Ectodermal cell (in vitro differentiated cells): ENCODE measurements at regions not wholly inside any gene's neighbourhood (a gene's known extent, or its start where the extent isn't known, plus 50 kb on each side); places are given as distances from the start of the nearest gene placed in this dataset.

Experiments
- H3K27ac ChIP-seq: 2 replicates; pipeline ENCODE4 v1.7.0; 2013; ENCODE audit warnings: mild to moderate bottlenecking, low read depth, low read length; ENCODE audit not compliant: insufficient read depth, poor library complexity, severe bottlenecking
- H3K27me3 ChIP-seq: 2 replicates; pipeline ENCODE4 v1.7.0; 2013; ENCODE audit warnings: mild to moderate bottlenecking, low read length; ENCODE audit not compliant: insufficient read depth, control insufficient read depth, poor library complexity, severe bottlenecking
- H3K36me3 ChIP-seq: one replicate; pipeline ENCODE4 v1.7.0; 2013; ENCODE audit warnings: low read length; ENCODE audit not compliant: control insufficient read depth, insufficient read depth
- H3K4me1 ChIP-seq: one replicate; pipeline ENCODE4 v1.7.0; 2013; ENCODE audit warnings: low read length; ENCODE audit not compliant: control insufficient read depth, insufficient read depth
- H3K4me3 ChIP-seq: 2 replicates; pipeline ENCODE4 v1.7.0; 2013; ENCODE audit warnings: low read depth, low read length, control low read depth; ENCODE audit not compliant: insufficient read depth
- H3K9me3 ChIP-seq: 2 replicates; pipeline ENCODE4 v1.7.0; 2013; ENCODE audit warnings: mild to moderate bottlenecking, low read length, moderate library complexity; ENCODE audit not compliant: control insufficient read depth
- WGBS, 2 experiments: methylation state at CpG; one replicate each; pipeline ENCODE4 v1.1.7; 2013; ENCODE audit warnings: missing lambda C conversion rate in 2 of 2; 5-methylcytosine and 5-hydroxymethylcytosine counted together

DNA sequence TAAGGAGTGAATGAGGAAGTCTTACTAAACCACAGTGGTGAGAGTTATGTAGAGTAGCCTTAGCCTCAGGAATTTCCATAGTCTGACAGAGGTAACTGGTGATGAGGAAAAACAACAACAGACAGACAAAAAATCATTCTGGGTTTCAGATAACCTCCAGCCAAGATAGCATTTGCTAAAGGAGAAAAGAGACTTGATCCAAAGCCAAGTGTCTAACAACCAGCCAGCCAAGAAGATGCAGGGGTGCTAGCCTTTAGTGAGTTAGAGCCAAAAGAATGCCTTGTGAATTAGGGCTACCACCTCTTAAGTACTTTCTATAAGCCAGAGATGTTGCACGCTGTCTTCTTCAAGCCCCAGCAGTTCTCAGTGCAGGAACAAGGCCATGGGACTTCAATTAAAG lies 478.0 kb upstream of the CPEB2 start:
- Histone ChIP-seq H3K4me3 (no peak overlapping the region), H3K27ac (no peak overlapping the region), H3K9me3 (no peaks in the 10 kb centered on the region), H3K27me3 (no peaks in the 10 kb centered on the region), H3K4me1 (peaks cover 3% of the 10 kb centered on the region), H3K36me3 (no peaks in the 10 kb centered on the region)
- WGBS, 2 experiments: 90 to 98% methylated on average over 1 of the region's 1 CpG

DNA sequence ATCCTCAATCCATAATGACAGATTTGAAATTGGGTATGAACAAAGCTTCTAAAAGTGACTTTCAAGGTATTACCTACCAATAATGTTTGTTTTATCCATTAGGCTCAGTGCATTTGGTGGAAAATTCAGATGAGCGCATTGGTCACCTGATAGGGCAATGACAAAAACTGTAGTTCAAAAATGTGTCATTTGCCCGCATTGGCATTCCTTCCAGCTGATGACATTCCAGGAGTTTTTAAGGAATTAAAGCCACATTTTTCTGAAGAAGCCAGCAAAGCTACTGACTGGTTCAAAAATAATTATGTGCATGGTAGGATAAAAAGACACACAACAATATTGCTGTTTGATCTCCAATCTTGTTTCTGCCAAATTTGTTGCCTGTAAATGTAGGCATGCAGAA lies 473.4 kb upstream of the CPEB2 start:
- Histone ChIP-seq H3K4me1 (peaks cover 5% of the 10 kb centered on the region), H3K36me3 (no peaks in the 10 kb centered on the region), H3K4me3 (no peak overlapping the region), H3K27ac (no peak overlapping the region), H3K9me3 (no peaks in the 10 kb centered on the region), H3K27me3 (no peaks in the 10 kb centered on the region)
- 88 to 89% methylated on average over 2 of the region's 2 CpGs for WGBS, 2 experiments

DNA sequence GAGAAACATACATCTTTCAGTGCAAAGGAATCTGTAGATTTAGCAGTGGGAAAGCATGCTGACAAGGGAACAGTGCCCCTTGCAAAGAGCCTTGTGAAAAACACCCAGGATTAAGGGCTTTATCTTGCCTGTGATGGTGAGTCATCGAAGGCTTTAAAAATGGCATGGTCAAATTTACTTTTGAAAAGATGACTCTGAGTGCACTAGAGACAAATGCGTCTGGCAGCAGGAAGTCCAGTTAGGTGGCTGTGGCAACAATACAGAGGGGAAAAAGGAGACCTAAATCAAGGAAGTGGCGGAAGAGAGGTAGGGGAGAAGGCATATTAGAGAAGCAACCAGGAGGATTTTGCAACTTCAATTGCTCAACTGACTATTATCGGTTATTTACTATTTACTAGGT lies 472.6 kb upstream of the CPEB2 start:
- WGBS, 2 experiments: 41% methylated on average over 4 of the region's 4 CpGs
- Histone ChIP-seq H3K4me1 (peaks cover 5% of the 10 kb centered on the region), H3K27me3 (no peaks in the 10 kb centered on the region), H3K9me3 (no peaks in the 10 kb centered on the region), H3K36me3 (no peaks in the 10 kb centered on the region), H3K27ac (no peak overlapping the region), H3K4me3 (no peak overlapping the region)

DNA sequence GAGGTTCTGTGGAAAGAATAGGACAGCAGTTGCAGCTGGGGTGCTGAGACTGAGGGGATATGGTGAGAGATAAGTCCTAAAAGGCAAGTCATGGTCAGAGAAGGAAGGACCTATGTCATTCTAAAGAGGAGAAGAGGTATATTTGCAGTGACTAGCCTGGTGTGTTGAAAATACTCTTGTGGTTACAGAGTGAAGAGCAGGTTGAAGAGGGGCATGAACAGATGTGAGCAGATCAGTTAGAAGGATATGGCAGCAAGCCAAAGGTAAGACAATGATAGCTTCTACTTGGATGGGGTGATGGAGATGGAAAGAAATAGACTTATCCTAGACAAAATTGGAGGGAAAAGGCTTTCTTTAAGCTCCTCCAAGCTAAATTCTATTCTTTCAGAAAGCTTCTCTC lies 469.8 kb upstream of the CPEB2 start:
- Histone ChIP-seq H3K4me3 (no peak overlapping the region), H3K27me3 (no peaks in the 10 kb centered on the region), H3K4me1 (peaks cover 5% of the 10 kb centered on the region), H3K27ac (no peak overlapping the region), H3K9me3 (no peaks in the 10 kb centered on the region), H3K36me3 (no peaks in the 10 kb centered on the region)

DNA sequence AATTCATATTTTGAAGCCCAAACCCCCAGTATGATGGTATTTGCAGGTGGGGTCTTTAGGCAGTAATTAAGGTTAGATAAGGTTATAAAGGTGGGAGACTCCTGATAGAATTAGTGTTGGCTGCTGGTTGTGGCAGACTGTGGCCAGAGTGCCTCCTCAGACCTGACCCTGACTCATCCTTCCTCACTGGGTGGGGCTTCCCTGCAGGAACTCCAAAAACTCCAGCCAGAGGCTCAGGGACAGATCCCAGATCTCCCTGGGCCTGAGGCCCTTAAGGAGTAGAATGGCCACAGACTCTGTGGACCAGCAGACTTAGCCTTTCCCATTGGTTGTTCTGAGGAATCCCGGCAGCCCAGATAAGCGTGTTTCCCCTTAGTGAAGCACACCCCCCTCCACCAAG lies 463.0 kb upstream of the CPEB2 start:
- H3K4me1 ChIP-seq: no peaks in the 10 kb centered on the region
- no peaks in the 10 kb centered on the region for H3K36me3 ChIP-seq
- no peak overlapping the region for H3K27ac ChIP-seq
- no peaks in the 10 kb centered on the region for H3K9me3 ChIP-seq
- no peaks in the 10 kb centered on the region for H3K27me3 ChIP-seq
- H3K4me3 ChIP-seq: no peak overlapping the region
- 63 to 75% methylated on average over 2 of the region's 2 CpGs for WGBS, 2 experiments

DNA sequence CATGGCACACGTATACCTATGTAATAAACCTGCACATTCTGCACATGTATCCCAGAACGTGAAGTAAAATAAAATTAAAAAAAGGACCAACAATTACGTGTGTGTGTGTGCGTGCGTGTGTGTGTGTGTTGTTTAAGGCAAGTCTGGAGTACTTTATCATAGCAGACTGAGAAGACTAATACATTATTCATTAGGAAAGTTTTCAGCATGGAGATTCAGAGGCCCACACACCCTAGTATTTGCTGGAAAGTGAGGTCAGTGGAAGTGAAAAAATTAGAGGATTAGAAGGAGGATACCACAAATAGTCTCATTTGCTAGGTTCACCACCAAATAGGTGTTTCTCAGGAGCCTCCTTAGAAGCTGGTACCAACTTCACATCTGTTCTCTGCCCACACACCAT lies 457.1 kb upstream of the CPEB2 start:
- no peak overlapping the region for H3K4me3 ChIP-seq
- H3K4me1 ChIP-seq: no peaks in the 10 kb centered on the region
- H3K36me3 ChIP-seq: no peaks in the 10 kb centered on the region
- no peaks in the 10 kb centered on the region for H3K27me3 ChIP-seq
- no peaks in the 10 kb centered on the region for H3K9me3 ChIP-seq
- WGBS, 2 experiments: 94 to 97% methylated on average over 4 to 5 of the region's 5 CpGs
- no peak overlapping the region for H3K27ac ChIP-seq

DNA sequence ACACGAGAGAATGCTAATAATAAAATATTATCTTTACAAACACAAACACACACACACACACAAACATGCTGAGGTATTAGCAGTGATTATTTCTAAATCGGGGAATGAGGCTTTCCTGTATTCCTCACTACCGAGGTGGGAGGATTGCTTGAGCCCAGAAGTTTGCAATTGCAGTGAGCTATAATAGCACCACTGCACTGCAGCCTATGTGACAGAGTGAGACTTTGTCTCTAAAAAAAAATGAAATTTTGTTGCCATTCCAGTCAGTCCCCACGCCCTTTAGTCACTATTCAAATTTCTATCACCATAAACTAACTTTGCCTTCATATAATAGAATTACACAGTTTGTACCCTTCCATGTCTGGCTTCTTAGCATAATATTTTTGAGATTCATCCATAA lies 456.5 kb upstream of the CPEB2 start:
- H3K4me1 ChIP-seq: no peaks in the 10 kb centered on the region
- no peaks in the 10 kb centered on the region for H3K27me3 ChIP-seq
- H3K9me3 ChIP-seq: no peaks in the 10 kb centered on the region
- H3K36me3 ChIP-seq: no peaks in the 10 kb centered on the region
- H3K27ac ChIP-seq: no peak overlapping the region
- no peak overlapping the region for H3K4me3 ChIP-seq
- 87 to 94% methylated on average over 3 of the region's 4 CpGs for WGBS, 2 experiments

DNA sequence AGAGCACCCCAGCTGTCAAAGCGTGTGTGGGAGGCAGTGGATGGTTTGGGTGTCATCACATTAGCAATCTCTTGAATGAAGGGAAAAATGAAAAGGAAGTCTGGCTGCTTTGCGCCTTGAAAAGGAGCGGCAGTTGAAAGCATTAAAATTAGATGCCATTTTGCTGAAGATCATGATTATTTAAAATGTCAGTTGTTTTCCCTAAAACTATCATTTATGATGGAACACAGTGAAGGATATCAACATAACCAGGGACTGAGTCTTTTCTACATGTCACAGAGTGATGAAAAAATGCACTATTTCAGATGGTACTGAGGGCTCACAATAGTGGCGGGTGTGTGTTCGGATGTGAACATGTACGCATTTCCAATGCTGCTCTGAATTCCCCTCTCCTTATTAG lies 450.2 kb upstream of the CPEB2 start:
- Histone ChIP-seq H3K27me3 (no peaks in the 10 kb centered on the region), H3K4me3 (no peak overlapping the region)
- WGBS, 2 experiments: 93 to 95% methylated on average over 6 of the region's 6 CpGs

DNA sequence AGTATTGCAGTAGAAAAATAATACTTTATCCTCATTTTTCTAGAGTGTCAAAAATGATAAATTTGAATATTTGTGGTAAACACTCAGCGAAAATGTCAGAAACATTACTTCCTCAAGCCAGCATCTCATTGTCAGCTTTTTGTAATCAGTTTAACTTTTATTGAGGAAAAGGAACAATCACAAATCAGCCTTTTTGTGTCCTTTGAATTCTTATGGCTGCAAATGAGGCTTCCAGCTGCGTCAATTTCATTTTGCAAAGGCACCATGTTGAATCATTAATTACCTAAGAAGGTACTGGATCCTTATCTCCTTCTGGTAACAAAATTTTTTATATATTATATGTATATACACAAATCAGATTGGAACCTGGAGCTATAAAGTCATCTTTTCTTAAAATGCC lies 442.6 kb upstream of the CPEB2 start:
- Histone ChIP-seq H3K27ac (no peak overlapping the region), H3K36me3 (no peaks in the 10 kb centered on the region), H3K9me3 (no peaks in the 10 kb centered on the region), H3K27me3 (no peaks in the 10 kb centered on the region), H3K4me1 (no peaks in the 10 kb centered on the region), H3K4me3 (no peak overlapping the region)
- 94 to 97% methylated on average over 2 of the region's 2 CpGs for WGBS, 2 experiments

More for the DNA sequence above, 450.2 kb upstream of the CPEB2 start:
- Histone ChIP-seq H3K4me1 (no peaks in the 10 kb centered on the region), H3K27ac (no peak overlapping the region), H3K36me3 (no peaks in the 10 kb centered on the region), H3K9me3 (no peaks in the 10 kb centered on the region)

DNA sequence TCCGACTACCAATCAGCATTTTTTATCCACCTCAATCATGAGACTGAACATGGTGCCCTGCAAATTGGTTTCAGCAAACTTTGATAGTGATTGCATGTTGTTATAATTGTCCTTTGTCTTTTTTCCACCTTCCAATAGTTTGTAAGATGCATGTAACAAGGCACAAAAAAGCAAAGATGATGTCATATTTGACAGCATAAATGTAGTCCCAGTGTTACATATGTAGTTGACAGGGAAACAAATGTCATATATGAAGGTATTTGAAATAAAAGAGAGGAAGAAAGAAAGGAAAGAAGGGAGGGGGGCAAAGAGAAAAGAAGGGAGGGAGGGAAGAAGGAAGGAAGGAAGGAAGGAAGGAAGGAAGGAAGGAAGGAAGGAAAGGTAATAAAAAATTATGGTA lies 441.7 kb upstream of the CPEB2 start:
- WGBS, 2 experiments: 92 to 93% methylated on average over 1 of the region's 1 CpG
- Histone ChIP-seq H3K9me3 (no peaks in the 10 kb centered on the region), H3K36me3 (no peaks in the 10 kb centered on the region)

DNA sequence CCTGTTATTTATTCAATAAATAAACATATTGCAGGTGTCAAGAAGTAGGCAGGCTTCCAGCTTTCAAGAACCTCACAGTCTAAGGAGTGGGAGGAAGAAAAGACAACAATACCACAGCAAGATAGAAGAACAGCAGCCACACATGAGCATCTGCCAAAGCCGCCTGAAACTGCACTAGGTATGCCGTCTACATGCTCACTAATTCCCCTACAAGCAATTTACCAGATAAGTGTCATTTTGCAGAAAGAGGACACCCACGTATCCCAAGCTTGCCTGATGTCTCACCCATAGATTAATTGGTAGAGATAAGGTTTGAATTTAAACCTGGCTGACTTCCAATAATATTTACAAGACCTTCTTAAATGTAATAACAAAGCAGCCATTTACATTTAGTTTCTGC lies 439.4 kb upstream of the CPEB2 start:
- H3K4me3 ChIP-seq: no peak overlapping the region
- 95 to 97% methylated on average over 2 of the region's 3 CpGs for WGBS, 2 experiments

More for the DNA sequence above, 441.7 kb upstream of the CPEB2 start:
- Histone ChIP-seq H3K4me3 (no peak overlapping the region), H3K27ac (no peak overlapping the region), H3K4me1 (no peaks in the 10 kb centered on the region), H3K27me3 (no peaks in the 10 kb centered on the region)

More for the DNA sequence above, 439.4 kb upstream of the CPEB2 start:
- no peaks in the 10 kb centered on the region for H3K36me3 ChIP-seq
- no peak overlapping the region for H3K27ac ChIP-seq
- no peaks in the 10 kb centered on the region for H3K27me3 ChIP-seq
- H3K9me3 ChIP-seq: no peaks in the 10 kb centered on the region
- H3K4me1 ChIP-seq: no peaks in the 10 kb centered on the region
